ENCODE measurements at regions not wholly inside any gene's neighbourhood (a gene's known extent, or its start where the extent isn't known, plus 50 kb on each side); places are given as distances from the start of the nearest gene placed in this dataset.

DNA sequence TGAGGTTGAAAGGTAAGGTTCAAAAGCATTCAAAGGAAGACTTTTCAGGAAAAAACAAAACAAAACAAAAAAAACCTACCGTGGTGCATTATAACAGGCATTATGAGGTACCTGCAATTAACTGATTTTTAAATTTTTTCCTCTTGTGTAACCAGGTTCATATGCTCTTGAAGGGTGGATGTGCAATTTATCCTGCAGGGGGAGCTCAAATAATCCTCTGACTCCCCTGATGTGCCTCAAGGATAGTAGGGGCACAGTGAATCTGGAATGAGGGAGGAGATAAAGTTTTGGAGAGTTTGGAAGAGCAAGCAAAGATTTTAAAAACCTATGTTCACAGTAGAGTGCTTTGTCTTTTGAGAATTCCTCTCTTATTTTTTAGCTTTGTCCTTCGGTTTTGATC, 1349.4 kb downstream of the CDH8 start (continued):
- TF ChIP-seq, protein P1, sequence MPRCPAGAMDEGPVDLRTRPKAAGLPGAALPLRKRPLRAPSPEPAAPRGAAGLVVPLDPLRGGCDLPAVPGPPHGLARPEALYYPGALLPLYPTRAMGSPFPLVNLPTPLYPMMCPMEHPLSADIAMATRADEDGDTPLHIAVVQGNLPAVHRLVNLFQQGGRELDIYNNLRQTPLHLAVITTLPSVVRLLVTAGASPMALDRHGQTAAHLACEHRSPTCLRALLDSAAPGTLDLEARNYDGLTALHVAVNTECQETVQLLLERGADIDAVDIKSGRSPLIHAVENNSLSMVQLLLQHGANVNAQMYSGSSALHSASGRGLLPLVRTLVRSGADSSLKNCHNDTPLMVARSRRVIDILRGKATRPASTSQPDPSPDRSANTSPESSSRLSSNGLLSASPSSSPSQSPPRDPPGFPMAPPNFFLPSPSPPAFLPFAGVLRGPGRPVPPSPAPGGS (IDR thresholded peaks at IDR 0.05), result no peak
- no peak for TF ChIP-seq POLR2A (IDR thresholded peaks at IDR 0.05; ENCODE audit: low read length)

DNA sequence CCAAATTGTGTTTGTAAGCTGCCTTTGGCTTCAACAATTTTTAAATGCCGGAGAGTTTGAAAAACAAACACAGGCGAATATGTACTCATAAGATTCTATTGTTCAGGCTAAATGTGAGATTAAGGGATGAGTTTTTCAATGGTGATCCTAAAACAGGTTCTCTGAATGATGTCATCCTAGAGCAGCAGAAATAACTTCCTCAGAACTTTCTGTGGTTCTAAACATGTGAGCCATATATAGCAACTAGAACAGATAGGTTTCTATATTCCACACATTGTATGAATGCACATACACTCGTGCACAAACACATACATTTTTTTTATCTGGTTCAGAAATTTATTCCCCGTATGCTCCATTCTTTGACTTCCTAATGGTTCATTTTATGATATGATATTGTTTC, 1352.2 kb downstream of the CDH8 start:
- no peak overlapping the region for H3K4me2 ChIP-seq
- H3K4me3 ChIP-seq, result no peak overlapping the region
- no peak for DNase-seq (ENCODE audit: low read depth in 1 of 2, low spot score in 1 of 2)
- no peak for ATAC-seq
- 23% methylated on average over 4 of the region's 4 CpGs for WGBS (ENCODE audit: missing lambda C conversion rate)
- ChIA-PET CTCF (no interaction called here), POLR2A (no interaction called here)
- TF ChIP-seq MAZ (IDR thresholded peaks at IDR 0.05; ENCODE audit: borderline replicate concordance, low read depth, low read length), result no peak
- no peak overlapping the region for H3K27ac ChIP-seq
- peaks cover 7% of the 10 kb centered on the region; the same call in 1 of the 3 replicates for H3K9me3 ChIP-seq
- FAIRE-seq, result no peak
- H3K4me1 ChIP-seq, result no peaks in the 10 kb centered on the region

DNA sequence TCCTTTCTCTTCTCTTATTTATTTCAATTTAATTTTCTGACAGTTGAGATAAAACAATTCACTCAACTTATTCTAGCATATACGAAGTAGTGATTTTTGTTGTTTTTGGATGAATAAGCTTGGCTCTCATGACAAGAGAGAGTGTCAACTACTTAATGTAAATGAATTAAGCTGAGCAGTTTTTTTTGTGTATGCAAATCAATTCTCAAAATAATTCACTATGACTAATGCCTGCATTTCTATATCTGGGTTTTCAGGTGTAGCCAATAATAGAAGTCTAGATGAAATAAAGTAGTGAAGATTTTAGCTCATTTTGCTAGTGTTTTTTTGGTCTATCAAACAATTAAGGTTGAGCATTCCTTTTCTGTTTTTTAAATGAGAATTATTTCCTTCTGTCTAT, 1354.0 kb downstream of the CDH8 start:
- CTCF ChIA-PET, result no interaction called here
- 20% methylated on average over 1 of the region's 1 CpG for WGBS (ENCODE audit: missing lambda C conversion rate)
- no peak for ATAC-seq
- POLR2A ChIA-PET, result no interaction called here
- no peak for FAIRE-seq
- Histone ChIP-seq H3K4me2 (no peak overlapping the region), H3K4me3 (no peak overlapping the region), H3K4me1 (no peaks in the 10 kb centered on the region), H3K9me3 (peaks cover 5% of the 10 kb centered on the region; the same call in 1 of the 3 replicates), H3K27ac (no peak overlapping the region)
- TF ChIP-seq, protein P2, sequence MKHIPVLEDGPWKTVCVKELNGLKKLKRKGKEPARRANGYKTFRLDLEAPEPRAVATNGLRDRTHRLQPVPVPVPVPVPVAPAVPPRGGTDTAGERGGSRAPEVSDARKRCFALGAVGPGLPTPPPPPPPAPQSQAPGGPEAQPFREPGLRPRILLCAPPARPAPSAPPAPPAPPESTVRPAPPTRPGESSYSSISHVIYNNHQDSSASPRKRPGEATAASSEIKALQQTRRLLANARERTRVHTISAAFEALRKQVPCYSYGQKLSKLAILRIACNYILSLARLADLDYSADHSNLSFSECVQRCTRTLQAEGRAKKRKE (CRISPR knock-in tag; IDR thresholded peaks at IDR 0.05; ENCODE audit: low read depth), result no peak
- TF ChIP-seq RARB (CRISPR knock-in tag; IDR thresholded peaks at IDR 0.05), result no peak
- no peak for TF ChIP-seq SREBF2 (IDR thresholded peaks at IDR 0.05)
- TF ChIP-seq, protein P1 (IDR thresholded peaks at IDR 0.05), result no peak
- TF ChIP-seq RAD21 (conservative IDR thresholded peaks at IDR 0.05 in 1 of 2, IDR thresholded peaks at IDR 0.05 in 1 of 2), result no peak
- TF ChIP-seq MAFK (IDR thresholded peaks at IDR 0.05; ENCODE audit: partially characterized antibody), result no peak
- TF ChIP-seq CHD2 (IDR thresholded peaks at IDR 0.05; ENCODE audit: low read length, partially characterized antibody), result no peak
- TF ChIP-seq CEBPB (IDR thresholded peaks at IDR 0.05), result no peak
- no peak for TF ChIP-seq SMC3 (IDR thresholded peaks at IDR 0.05)
- no peak for TF ChIP-seq CHD4 (IDR thresholded peaks at IDR 0.05; ENCODE audit: borderline replicate concordance)
- no peak for TF ChIP-seq ZNF302 (CRISPR knock-in tag; IDR thresholded peaks at IDR 0.05)
- no peak for TF ChIP-seq HEYL (CRISPR knock-in tag; IDR thresholded peaks at IDR 0.05)
- TF ChIP-seq POLR2A (IDR thresholded peaks at IDR 0.05; ENCODE audit: low read length), result no peak
- no peak for TF ChIP-seq ZC3H11A (IDR thresholded peaks at IDR 0.05)
- TF ChIP-seq, protein P3, sequence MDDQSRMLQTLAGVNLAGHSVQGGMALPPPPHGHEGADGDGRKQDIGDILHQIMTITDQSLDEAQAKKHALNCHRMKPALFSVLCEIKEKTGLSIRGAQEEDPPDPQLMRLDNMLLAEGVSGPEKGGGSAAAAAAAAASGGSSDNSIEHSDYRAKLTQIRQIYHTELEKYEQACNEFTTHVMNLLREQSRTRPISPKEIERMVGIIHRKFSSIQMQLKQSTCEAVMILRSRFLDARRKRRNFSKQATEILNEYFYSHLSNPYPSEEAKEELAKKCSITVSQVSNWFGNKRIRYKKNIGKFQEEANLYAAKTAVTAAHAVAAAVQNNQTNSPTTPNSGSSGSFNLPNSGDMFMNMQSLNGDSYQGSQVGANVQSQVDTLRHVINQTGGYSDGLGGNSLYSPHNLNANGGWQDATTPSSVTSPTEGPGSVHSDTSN (IDR thresholded peaks at IDR 0.05), result no peak
- no peak for TF ChIP-seq KDM1A (IDR thresholded peaks at IDR 0.05; ENCODE audit: low read depth)
- TF ChIP-seq FOSB (CRISPR knock-in tag; IDR thresholded peaks at IDR 0.05), result no peak
- no peak for DNase-seq (ENCODE audit: low read depth in 1 of 2, low spot score in 1 of 2)

DNA sequence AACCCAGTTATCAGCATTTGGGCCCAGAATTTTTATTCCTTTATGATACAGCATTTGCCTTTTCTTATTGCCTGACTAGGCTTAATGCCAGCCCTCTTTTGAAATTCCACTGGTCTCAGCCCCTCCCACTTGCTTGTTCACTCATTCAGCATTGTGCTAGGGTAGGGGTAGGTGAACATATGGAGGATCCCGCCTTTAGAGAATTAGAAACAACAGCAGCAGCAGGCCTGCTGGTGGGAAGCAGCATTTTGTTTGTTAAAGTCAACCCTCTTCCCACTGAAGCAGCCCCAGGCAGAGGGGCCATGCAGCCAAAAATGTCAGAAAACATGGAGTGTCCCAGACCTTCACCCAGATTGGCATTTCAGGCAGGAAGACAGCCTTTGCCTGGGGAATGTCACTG, 1355.2 kb downstream of the CDH8 start:
- WGBS (ENCODE audit: missing lambda C conversion rate), result 13% methylated on average over 1 of the region's 1 CpG
- no peak for FAIRE-seq
- Histone ChIP-seq H3K27ac (no peak overlapping the region), H3K4me3 (no peak overlapping the region), H3K4me2 (no peak overlapping the region), H3K4me1 (no peaks in the 10 kb centered on the region), H3K9me3 (peaks cover 3% of the 10 kb centered on the region; the same call in 1 of the 3 replicates)
- ChIA-PET CTCF (no interaction called here), POLR2A (no interaction called here)
- TF ChIP-seq, protein P4, sequence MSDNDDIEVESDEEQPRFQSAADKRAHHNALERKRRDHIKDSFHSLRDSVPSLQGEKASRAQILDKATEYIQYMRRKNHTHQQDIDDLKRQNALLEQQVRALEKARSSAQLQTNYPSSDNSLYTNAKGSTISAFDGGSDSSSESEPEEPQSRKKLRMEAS (IDR thresholded peaks at IDR 0.05), result no peak
- no peak for TF ChIP-seq POLR2A (IDR thresholded peaks at IDR 0.05; ENCODE audit: low read length)
- ATAC-seq, result no peak
- DNase-seq (ENCODE audit: low read depth in 1 of 2, low spot score in 1 of 2), result no peak
